ENCODE measurements at regions not wholly inside any gene's neighbourhood (a gene's known extent, or its start where the extent isn't known, plus 50 kb on each side); places are given as distances from the start of the nearest gene placed in this dataset.
"Not testable (repeated sequence)": the region's sequence is repeated elsewhere in the genome, so short reads cannot be mapped to it uniquely, and the experiment has no call there.

DNA sequence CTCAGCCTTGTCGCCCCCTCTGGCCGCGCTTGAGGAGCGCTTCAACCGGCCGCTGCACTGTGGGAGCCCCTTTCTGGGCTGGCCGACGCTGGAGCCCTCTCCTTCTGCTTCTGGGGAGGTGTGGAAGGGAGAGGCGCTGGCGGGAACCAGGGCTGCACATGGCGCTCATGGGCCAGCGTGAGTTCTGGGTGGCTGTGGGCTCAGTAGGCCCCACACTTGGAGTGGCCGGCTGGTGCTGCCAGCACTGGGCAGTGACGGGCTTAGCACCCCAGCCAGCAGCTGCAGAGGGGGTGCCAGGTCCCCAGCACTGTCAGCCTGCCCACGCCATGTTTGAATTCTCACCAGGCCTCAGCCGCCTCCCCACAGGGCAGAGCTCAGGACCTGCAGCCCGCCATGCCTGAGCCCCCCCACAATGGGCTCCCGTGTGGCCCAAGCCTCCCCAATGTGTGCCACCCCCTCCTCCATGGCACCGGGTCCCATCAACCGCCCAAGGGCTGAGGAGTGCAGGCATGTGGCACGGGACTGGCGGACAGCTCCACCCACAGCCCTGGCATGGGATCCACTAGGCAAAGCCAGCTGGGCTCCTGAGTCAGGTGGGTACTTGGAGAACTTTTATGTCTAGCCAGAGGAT is 615.2 kb downstream of the TRIML1 start:
- no peak for DNase-seq

GRCh38 chr4:188767496-188767895 is 628.3 kb downstream of the TRIML1 start:
- no peak for DNase-seq

DNA sequence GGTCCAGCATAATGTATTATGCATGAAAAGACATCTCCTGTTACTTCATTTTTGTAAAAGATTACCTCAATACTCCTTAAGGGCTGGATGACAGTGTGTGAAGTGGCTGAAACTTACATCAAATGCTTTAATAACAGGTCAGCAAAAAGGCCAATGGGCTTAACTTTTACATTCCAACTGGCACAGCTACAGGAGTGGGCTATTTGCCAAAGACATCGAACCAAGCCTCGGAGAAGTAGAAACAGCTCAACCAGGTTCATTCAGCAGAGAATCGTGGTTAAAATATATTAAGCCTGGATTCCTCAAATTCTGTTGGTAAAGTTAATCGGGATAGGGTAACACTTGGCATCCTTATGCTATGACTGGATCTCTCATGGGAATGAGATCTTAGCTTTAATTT is 639.7 kb downstream of the TRIML1 start:
- no peak for DNase-seq

DNA sequence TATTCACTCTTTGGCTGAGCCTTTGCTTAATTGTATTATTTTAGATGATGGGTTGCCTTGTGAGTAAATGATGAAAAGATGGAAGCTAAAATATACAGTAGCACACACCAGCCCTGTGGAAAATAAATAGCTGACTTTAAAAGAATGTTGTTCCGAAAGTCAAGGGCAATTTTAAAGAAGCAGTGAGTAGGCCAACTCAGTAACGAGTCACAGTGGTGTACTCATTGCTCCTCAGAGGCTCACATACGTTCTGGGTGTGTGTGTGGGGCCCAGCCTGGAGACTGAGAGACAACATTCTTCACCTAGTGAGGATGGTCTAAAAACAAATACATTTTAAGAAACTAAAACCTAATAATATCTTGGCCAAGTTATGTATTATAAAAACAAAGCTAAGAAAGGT is 640.3 kb downstream of the TRIML1 start:
- DNase-seq = no peak

- DNase-seq = no peak
Observed at GRCh38 chr4:188780028-188780427, 640.8 kb downstream of the TRIML1 start.

DNA sequence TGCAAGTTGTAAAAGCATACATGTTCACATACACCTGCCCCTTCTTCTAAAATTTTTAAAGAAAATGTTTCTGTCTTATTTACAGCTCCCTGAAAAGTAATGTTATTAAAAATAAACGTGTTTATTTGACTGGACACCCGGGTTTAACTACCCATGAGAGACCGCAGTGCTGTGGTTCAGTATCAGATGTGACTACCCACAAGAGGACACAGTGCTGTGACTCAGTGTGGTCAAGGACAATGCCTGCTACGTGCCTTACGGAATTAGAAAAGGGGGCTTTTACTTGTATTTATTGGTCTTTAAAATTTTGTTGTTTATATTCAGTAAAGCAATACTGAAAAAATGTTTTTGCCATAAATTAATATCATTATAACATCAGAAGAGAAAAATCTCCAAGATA is 641.4 kb downstream of the TRIML1 start:
- no peak for DNase-seq

DNA sequence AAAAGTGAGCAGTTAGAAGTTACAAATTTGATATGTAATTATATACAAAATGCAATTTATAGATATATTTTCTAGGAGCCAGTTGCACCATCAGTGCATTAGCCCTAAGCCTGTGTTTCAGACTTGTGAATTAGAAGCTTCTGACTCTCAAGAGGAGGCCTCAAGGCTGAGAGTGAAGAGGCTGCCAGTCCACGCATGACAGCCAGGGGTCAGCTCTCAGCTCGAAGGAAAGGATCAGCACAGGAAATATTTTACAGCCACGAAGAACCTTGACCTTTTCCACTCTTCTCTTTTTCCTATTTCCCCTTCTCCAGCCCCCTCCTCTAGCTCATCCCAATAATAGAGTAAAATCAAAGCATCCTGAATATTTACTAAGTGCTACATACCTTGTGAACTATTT is 642.4 kb downstream of the TRIML1 start:
- DNase-seq = no peak

- DNase-seq = no peak
Observed at GRCh38 chr4:188783175-188783574, 643.9 kb downstream of the TRIML1 start.

- no peak for DNase-seq
Observed at GRCh38 chr4:188783606-188784160, 644.4 kb downstream of the TRIML1 start.

DNA sequence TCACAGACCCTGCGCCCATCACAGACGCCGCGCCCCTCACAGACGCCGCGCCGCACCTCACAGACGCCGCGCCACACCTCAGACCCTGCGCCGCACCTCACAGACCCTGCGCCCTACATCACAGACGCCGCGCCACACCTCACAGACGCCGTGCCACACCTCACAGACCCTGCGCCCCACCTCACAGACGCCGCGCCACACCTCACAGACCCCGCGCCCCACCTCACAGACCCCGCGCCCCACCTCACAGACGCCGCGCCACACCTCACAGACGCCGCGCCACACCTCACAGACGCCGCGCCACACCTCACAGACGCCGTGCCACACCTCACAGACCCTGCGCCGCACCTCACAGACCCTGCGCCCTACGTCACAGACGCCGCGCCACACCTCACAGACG is 657.4 kb downstream of the TRIML1 start:
- not testable (repeated sequence) for DNase-seq

DNA sequence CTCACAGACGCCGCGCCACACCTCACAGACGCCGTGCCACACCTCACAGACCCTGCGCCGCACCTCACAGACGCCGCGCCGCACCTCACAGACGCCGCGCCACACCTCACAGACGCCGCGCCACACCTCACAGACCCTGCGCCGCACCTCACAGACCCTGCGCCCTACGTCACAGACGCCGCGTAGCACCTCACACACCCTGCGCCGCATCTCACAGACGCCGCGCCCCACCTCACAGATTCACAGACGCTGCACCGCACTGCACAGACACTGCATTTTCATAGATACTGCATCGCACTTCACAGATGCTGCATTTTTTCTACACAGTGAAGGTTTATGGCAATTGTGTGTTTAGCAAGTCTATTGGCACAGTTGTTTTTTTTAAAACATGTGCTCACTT is 657.8 kb downstream of the TRIML1 start:
- DNase-seq = not testable (repeated sequence)

- DNase-seq = no peak
Observed at GRCh38 chr4:188804861-188805260, 665.6 kb downstream of the TRIML1 start.

DNA sequence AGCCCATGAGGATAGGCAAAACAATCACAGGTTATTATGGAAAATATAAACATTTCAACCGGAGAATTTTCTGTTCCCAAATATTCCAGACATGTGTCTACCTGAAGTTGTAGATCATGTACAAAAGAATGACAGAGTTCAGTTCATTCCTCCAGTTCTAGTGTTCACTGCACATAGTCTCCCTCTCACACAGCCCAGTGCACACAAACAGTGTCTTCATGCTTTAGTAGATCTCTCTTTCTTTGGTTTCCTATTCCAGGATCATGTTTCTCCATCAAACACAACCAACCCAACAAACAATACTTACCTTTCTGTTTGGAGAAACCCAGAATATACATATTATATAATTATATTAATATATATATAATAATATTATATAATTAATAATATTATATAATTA is 671.9 kb downstream of the TRIML1 start:
- no peak for DNase-seq

DNA sequence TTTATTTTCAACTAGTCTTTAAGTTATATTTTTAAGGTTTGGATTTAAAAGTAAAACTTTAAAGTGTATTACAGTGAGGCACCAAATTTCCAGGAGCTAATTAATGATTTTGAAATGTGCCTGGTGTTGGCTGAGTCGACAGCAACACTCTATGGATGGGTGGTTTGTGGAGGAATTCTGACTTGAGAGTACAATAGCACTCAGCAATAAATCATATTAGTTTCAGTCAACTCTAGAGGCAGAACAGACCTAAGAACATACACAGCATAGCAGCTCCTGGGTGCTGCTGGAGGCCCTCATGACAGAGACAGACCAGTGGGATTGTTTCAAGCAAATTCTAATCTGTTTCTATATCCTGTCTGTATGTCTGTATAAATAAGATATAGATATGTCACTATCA is 673.4 kb downstream of the TRIML1 start:
- DNase-seq = no peak

GRCh38 chr4:188818300-188818699 is 679.1 kb downstream of the TRIML1 start:
- DNase-seq = no peak

GRCh38 chr4:188819233-188819632 is 680.0 kb downstream of the TRIML1 start:
- no peak for DNase-seq

DNA sequence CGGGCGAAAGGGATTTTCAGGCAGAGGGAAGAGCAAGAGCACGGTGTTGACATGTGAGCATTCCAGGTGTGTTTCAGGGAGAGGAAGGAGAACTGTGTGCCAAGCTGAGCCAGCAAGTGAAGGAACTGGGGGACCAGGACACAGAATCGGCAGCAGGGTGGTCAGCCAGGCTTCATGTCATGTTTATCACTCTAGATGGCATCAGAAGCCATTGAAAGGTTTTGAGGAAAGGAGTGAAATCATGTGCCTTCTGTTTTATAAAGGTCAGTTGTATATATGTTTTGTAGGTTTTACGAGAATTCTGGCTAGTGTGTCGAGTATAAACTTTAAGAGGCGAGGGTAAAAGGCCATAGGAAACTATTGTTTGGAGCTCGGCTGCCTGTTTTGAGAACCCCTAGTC is 682.3 kb downstream of the TRIML1 start:
- DNase-seq = no peak

DNA sequence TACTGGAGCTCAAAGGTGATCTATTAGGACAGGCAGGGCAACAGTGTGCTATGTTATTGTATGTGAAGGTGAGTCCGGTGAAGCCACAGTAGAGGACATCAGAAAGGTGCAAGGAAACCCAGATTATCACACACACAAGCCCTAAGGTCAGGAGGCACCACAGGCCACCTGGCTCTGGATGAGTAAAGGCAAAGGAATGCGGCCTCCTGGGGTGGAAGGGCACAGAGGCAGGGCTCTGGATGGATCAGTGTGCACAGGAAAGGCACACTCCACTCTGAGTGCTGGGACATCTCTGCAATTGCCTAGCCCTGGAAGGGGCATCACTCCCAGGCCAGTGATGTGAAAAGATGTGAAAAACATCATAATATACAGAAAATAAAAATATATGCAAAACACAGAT is 683.5 kb downstream of the TRIML1 start:
- DNase-seq = no peak

GRCh38 chr4:188824553-188824952 is 685.3 kb downstream of the TRIML1 start:
- no peak for DNase-seq

- no peak for DNase-seq
Observed at GRCh38 chr4:188826393-188826792, 687.2 kb downstream of the TRIML1 start.

DNA sequence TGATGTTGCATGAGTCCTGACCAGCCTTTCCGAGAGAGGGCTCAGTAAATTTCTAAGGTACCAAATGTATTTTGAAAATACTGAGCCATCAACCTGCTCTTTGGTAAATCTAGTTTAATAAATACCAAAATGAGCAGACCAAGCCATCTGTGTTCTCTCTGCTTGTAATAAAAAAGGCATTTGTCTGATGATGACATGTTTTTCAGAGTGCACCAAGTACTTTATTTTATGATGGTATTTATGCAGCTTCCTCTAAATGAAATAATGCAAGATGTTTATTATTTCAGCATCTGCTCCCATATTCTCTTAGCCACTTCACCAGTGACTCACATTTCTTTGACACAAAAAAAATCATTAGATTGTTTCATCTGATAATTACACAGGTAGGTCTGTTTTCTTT is 700.5 kb downstream of the TRIML1 start:
- no peak for DNase-seq

GRCh38 chr4:188841523-188841922 is 702.3 kb downstream of the TRIML1 start:
- DNase-seq = no peak

DNA sequence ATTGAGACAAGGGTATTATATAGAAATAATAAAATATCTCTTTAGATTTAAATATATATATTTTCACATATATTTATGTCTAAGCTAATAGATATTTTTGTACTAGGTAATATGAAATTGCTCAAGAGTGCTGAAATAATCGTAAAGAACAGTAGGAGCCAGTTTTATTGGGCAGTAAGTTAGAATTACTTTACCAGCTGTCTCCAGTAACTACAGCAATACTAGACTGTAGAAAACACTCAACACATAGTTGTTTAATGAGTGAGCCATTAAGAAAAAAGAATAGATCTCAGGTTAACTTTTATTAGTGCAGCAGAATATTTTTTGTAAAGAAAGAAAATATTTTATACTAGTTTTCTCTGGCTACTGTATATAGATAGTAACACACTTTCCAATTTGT is 715.2 kb downstream of the TRIML1 start:
- no peak for DNase-seq

DNA sequence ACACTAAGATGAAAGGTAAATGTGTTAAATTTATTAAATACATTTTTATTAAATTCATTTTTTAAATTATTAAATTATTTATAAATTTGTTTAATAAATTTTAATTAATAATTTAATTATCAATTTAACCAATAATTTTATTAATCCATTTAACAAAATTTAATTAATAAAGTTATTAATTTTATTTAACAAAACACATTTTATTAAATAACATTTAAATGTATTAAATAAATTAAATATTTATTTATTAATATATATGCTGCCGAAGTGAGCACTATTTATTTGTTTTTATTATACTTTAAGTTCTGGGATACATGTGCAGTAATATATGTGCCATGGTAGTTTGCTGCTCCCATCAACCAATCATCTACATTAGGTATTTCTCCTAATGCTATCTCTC is 719.5 kb downstream of the TRIML1 start:
- DNase-seq = no peak

GRCh38 chr4:188864741-188865140 is 725.5 kb downstream of the TRIML1 start:
- no peak for DNase-seq

Measured in hippocampal formation (tissue), 2 donors.